GM19468 (cell line): ENCODE measurements at regions not wholly inside any gene's neighbourhood (a gene's known extent, or its start where the extent isn't known, plus 50 kb on each side); places are given as distances from the start of the nearest gene placed in this dataset.
"Not testable (repeated sequence)": the region's sequence is repeated elsewhere in the genome, so short reads cannot be mapped to it uniquely, and the experiment has no call there.

Source experiments
- ATAC-seq: cut with Tn5 transposase; IDR thresholded peaks from one replicate; pipeline ENCODE4 v1.9.1; 2021; ENCODE audit warnings: mild to moderate bottlenecking, moderate library complexity, moderate number of reproducible peaks; ENCODE audit not compliant: unreplicated experiment; ENCODE audit errors: extremely low read depth

- no peak for ATAC-seq
Measured at GRCh38 chr1:170426596-170426995, 105.4 kb upstream of the GORAB start.

GRCh38 chr1:170427002-170427401 lies 105.0 kb upstream of the GORAB start:
- ATAC-seq: not testable (repeated sequence)

GRCh38 chr1:170436928-170437327 lies 95.0 kb upstream of the GORAB start:
- ATAC-seq: no peak

GRCh38 chr1:170445096-170445495 lies 86.9 kb upstream of the GORAB start:
- no peak for ATAC-seq

GRCh38 chr1:170448661-170449158 lies 83.3 kb upstream of the GORAB start:
- no peak for ATAC-seq

GRCh38 chr1:170457325-170458050 lies 74.5 kb upstream of the GORAB start:
- not testable (repeated sequence) for ATAC-seq

GRCh38 chr1:170460001-170460400 lies 72.0 kb upstream of the GORAB start:
- ATAC-seq: no peak

GRCh38 chr1:170460414-170461155 lies 71.4 kb upstream of the GORAB start:
- no peak for ATAC-seq

GRCh38 chr1:170461291-170461747 lies 70.6 kb upstream of the GORAB start:
- no peak for ATAC-seq

- no peak for ATAC-seq
Measured at GRCh38 chr1:170461762-170462384, 70.1 kb upstream of the GORAB start.

- ATAC-seq: no peak
Measured at GRCh38 chr1:170470121-170470520, 61.8 kb upstream of the GORAB start.

GRCh38 chr1:170471398-170472053 lies 60.4 kb upstream of the GORAB start:
- ATAC-seq: no peak

- no peak for ATAC-seq
Measured at GRCh38 chr1:170481000-170481399, 51.0 kb upstream of the GORAB start.
